PC-3 (cell line): ENCODE measurements at regions not wholly inside any gene's neighbourhood (a gene's known extent, or its start where the extent isn't known, plus 50 kb on each side); places are given as distances from the start of the nearest gene placed in this dataset.

Experiments
- CTCF ChIP-seq: fragments of 300-600 bp; sonication (generic); conservative IDR thresholded peaks from 2 replicates; pipeline ENCODE4 v1.5.1; 2017; ENCODE audit warnings: antibody characterized with exemption, low read depth, mild to moderate bottlenecking, low read length
- EZH2 ChIP-seq: fragments of 300-600 bp; sonication (generic); IDR thresholded peaks from one replicate; pipeline ENCODE4 v1.6.1; 2017; ENCODE audit warnings: antibody characterized with exemption, mild to moderate bottlenecking, low read length; ENCODE audit not compliant: unreplicated experiment
- EZH2phosphoT487 ChIP-seq: fragments of 300-600 bp; sonication (generic); IDR thresholded peaks from 2 replicates; pipeline ENCODE4 v1.6.1; 2018; ENCODE audit warnings: mild to moderate bottlenecking, antibody characterized with exemption, low read length, borderline replicate concordance

- no peak for TF ChIP-seq CTCF
- TF ChIP-seq EZH2 = no peak
- no peak for TF ChIP-seq EZH2phosphoT487
Observed at GRCh38 chr2:2939078-2939795, 438.4 kb downstream of the EIPR1 start.
